Gastroesophageal sphincter (tissue), 3 donors: ENCODE measurements at regions not wholly inside any gene's neighbourhood (a gene's known extent, or its start where the extent isn't known, plus 50 kb on each side); places are given as distances from the start of the nearest gene placed in this dataset.

Experiments used
- EP300 ChIP-seq: sonication (generic); formaldehyde crosslinking; IDR thresholded peaks from one replicate; pipeline ENCODE4 v1.6.1; 2017; ENCODE audit warnings: antibody characterized with exemption, mild to moderate bottlenecking
- POLR2A ChIP-seq, 2 donors: fragments of 450-650 bp; IDR thresholded peaks; one replicate each; pipeline ENCODE4 v1.6.1; 2017; ENCODE audit warnings: antibody characterized with exemption in 2 of 2, mild to moderate bottlenecking in 2 of 2, moderate library complexity in 1 of 2
- POLR2AphosphoS5 ChIP-seq: sonication (generic); formaldehyde crosslinking; IDR thresholded peaks from one replicate; pipeline ENCODE4 v1.6.1; 2017; ENCODE audit warnings: antibody characterized with exemption
- TF ChIP-seq, protein P1 (sequence below), 4 experiments: fragments of 200-600 bp in 2 of 4; fragments of 450-650 bp in 2 of 4; sonication (generic) in 1 of 4; IDR thresholded peaks; one replicate each; pipeline ENCODE4 v1.5.1; 2017 to 2019; ENCODE audit warnings: antibody characterized with exemption in 4 of 4, mild to moderate bottlenecking in 2 of 4, moderate library complexity in 2 of 4

- TF ChIP-seq, protein P1, sequence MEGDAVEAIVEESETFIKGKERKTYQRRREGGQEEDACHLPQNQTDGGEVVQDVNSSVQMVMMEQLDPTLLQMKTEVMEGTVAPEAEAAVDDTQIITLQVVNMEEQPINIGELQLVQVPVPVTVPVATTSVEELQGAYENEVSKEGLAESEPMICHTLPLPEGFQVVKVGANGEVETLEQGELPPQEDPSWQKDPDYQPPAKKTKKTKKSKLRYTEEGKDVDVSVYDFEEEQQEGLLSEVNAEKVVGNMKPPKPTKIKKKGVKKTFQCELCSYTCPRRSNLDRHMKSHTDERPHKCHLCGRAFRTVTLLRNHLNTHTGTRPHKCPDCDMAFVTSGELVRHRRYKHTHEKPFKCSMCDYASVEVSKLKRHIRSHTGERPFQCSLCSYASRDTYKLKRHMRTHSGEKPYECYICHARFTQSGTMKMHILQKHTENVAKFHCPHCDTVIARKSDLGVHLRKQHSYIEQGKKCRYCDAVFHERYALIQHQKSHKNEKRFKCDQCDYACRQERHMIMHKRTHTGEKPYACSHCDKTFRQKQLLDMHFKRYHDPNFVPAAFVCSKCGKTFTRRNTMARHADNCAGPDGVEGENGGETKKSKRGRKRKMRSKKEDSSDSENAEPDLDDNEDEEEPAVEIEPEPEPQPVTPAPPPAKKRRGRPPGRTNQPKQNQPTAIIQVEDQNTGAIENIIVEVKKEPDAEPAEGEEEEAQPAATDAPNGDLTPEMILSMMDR (IDR thresholded peaks at IDR 0.05) = no peak
- TF ChIP-seq POLR2AphosphoS5 (no peak), EP300 (no peak), POLR2A (IDR thresholded peaks at IDR 0.05) (no peak)
Observed at GRCh38 chr2:240258685-240259084, 118.2 kb upstream of the OTOS start.
